ENCODE measurements at regions not wholly inside any gene's neighbourhood (a gene's known extent, or its start where the extent isn't known, plus 50 kb on each side); places are given as distances from the start of the nearest gene placed in this dataset.

- TF ChIP-seq ZBTB7A (IDR thresholded peaks at IDR 0.05; ENCODE audit: low read depth) (no peak), NFIC (IDR thresholded peaks at IDR 0.05) (no peak), MAX (IDR thresholded peaks at IDR 0.05) (no peak), RAD21 (IDR thresholded peaks at IDR 0.05; ENCODE audit: low read depth) (no peak), TEAD4 (IDR thresholded peaks at IDR 0.05) (no peak), YY1 (IDR thresholded peaks at IDR 0.05; ENCODE audit: low read depth) (no peak), EP300 (IDR thresholded peaks at IDR 0.05; ENCODE audit: borderline replicate concordance) (no peak), REST (IDR thresholded peaks at IDR 0.05; ENCODE audit: low read depth) (no peak), TAF1 (IDR thresholded peaks at IDR 0.05; ENCODE audit: low read depth) (no peak), CREB1 (IDR thresholded peaks at IDR 0.05; ENCODE audit: low read depth) (no peak)
These were observed 208.6 kb upstream of the PAPPA start for GRCh38 chr9:115945009-115945431.
